OCI-LY1 (cell line): ENCODE measurements at regions not wholly inside any gene's neighbourhood (a gene's known extent, or its start where the extent isn't known, plus 50 kb on each side); places are given as distances from the start of the nearest gene placed in this dataset.
"Not testable (repeated sequence)": the region's sequence is repeated elsewhere in the genome, so short reads cannot be mapped to it uniquely, and the experiment has no call there.

ENCODE experiments used
- H2AFZ ChIP-seq: fragments of 200-600 bp; sonication (generic), shearing (Covaris generic); 2 replicates; pipeline ENCODE4 v1.6.0; 2014; ENCODE audit warnings: antibody characterized with exemption, mild to moderate bottlenecking, low read length
- H3F3A ChIP-seq: fragments of 200-600 bp; sonication (generic), shearing (Covaris generic); 2 replicates; pipeline ENCODE4 v1.6.0; 2014; ENCODE audit warnings: mild to moderate bottlenecking, antibody characterized with exemption, low read length, moderate library complexity; ENCODE audit not compliant: insufficient read depth
- H3K27ac ChIP-seq: fragments of 200-600 bp; sonication (generic); 2 replicates; pipeline ENCODE4 v1.5.1; 2014; ENCODE audit warnings: low read length, mixed run types, mild to moderate bottlenecking, low read depth; ENCODE audit not compliant: poor library complexity, severe bottlenecking
- H3K27me3 ChIP-seq: fragments of 200-600 bp; sonication (generic); 2 replicates; pipeline ENCODE4 v1.6.0; 2014; ENCODE audit warnings: antibody characterized with exemption, mild to moderate bottlenecking, low read length, moderate library complexity; ENCODE audit not compliant: insufficient read depth
- H3K36me3 ChIP-seq: fragments of 200-600 bp; sonication (generic); 2 replicates; pipeline ENCODE4 v1.6.1; 2014; ENCODE audit warnings: mild to moderate bottlenecking, antibody characterized with exemption, low read length, moderate library complexity, mixed read lengths; ENCODE audit not compliant: insufficient read depth
- H3K4me1 ChIP-seq: fragments of 200-600 bp; sonication (generic); 2 replicates; pipeline ENCODE4 v1.5.1; 2014; ENCODE audit warnings: mild to moderate bottlenecking, low read length, moderate library complexity; ENCODE audit not compliant: insufficient read depth, severe bottlenecking
- H3K4me2 ChIP-seq: fragments of 200-600 bp; sonication (generic), shearing (Covaris generic); 2 replicates; pipeline ENCODE4 v1.6.1; 2014; ENCODE audit warnings: low read length
- H3K4me3 ChIP-seq: fragments of 200-600 bp; sonication (generic); 2 replicates; pipeline ENCODE4 v1.5.1; 2014; ENCODE audit warnings: low read length, low read depth, mild to moderate bottlenecking, mixed read lengths; ENCODE audit not compliant: poor library complexity, severe bottlenecking
- H3K79me2 ChIP-seq: fragments of 200-600 bp; shearing (Covaris generic); 2 replicates; pipeline ENCODE4 v1.6.1; 2016; ENCODE audit warnings: mixed run types, low read length, mixed read lengths; ENCODE audit not compliant: insufficient read depth
- H3K9ac ChIP-seq: fragments of 200-600 bp; sonication (generic), shearing (Covaris generic); 2 replicates; pipeline ENCODE4 v1.6.1; 2014; ENCODE audit warnings: mild to moderate bottlenecking, low read length, mixed read lengths
- H3K9me2 ChIP-seq: fragments of 200-600 bp; sonication (generic), shearing (Covaris generic); 2 replicates; pipeline ENCODE4 v1.6.1; 2014; ENCODE audit warnings: low read depth, mild to moderate bottlenecking, low read length, mixed read lengths
- H3K9me3 ChIP-seq: fragments of 200-600 bp; shearing (Covaris generic); 2 replicates; pipeline ENCODE4 v1.6.1; 2014; ENCODE audit warnings: low read length, mixed read lengths
- H4K20me1 ChIP-seq: fragments of 200-600 bp; sonication (generic), shearing (Covaris generic); 2 replicates; pipeline ENCODE4 v1.6.0; 2016; ENCODE audit warnings: mild to moderate bottlenecking, low read length; ENCODE audit not compliant: insufficient read depth
- CTCF ChIP-seq: fragments of 200-600 bp; sonication (generic), shearing (Covaris generic); IDR thresholded peaks from 2 replicates; pipeline ENCODE4 v1.5.1; 2017; ENCODE audit warnings: mild to moderate bottlenecking, antibody characterized with exemption, low read length, moderate library complexity, mixed read lengths
- EZH2 ChIP-seq: fragments of 200-600 bp; sonication (generic), shearing (Covaris generic); IDR thresholded peaks from 2 replicates; pipeline ENCODE4 v1.8.0; 2017; ENCODE audit warnings: borderline replicate concordance, mixed run types, mild to moderate bottlenecking, antibody characterized with exemption, low read length, moderate library complexity, mixed read lengths

- no peak overlapping the region for H2AFZ ChIP-seq
- no peak overlapping the region for H3K4me3 ChIP-seq
- H3K27me3 ChIP-seq, result no peaks in the 10 kb centered on the region
- H4K20me1 ChIP-seq, result no peaks in the 10 kb centered on the region
- no peak overlapping the region for H3K27ac ChIP-seq
- H3K36me3 ChIP-seq, result no peaks in the 10 kb centered on the region
- H3K4me1 ChIP-seq, result no peaks in the 10 kb centered on the region
- TF ChIP-seq CTCF (no peak), EZH2 (no peak)
- no peaks in the 10 kb centered on the region for H3F3A ChIP-seq
- no peak overlapping the region for H3K4me2 ChIP-seq
- no peak overlapping the region for H3K9ac ChIP-seq
- no peaks in the 10 kb centered on the region for H3K9me2 ChIP-seq
- no peaks in the 10 kb centered on the region for H3K9me3 ChIP-seq
- H3K79me2 ChIP-seq, result no peaks in the 10 kb centered on the region
Measured at GRCh38 chr10:55168343-55168742, 367.3 kb upstream of the PCDH15 start.

- Histone ChIP-seq H3K27me3 (no peaks in the 10 kb centered on the region), H4K20me1 (no peaks in the 10 kb centered on the region), H3K79me2 (no peaks in the 10 kb centered on the region), H3K36me3 (no peaks in the 10 kb centered on the region), H3K9me3 (no peaks in the 10 kb centered on the region), H3K9me2 (no peaks in the 10 kb centered on the region), H3F3A (no peaks in the 10 kb centered on the region), H3K4me1 (no peaks in the 10 kb centered on the region), H2AFZ (no peak overlapping the region), H3K9ac (no peak overlapping the region), H3K4me2 (no peak overlapping the region), H3K27ac (no peak overlapping the region), H3K4me3 (no peak overlapping the region)
- TF ChIP-seq EZH2, result no peak
- no peak for TF ChIP-seq CTCF
Measured at GRCh38 chr10:55163388-55163979, 362.5 kb upstream of the PCDH15 start.

DNA sequence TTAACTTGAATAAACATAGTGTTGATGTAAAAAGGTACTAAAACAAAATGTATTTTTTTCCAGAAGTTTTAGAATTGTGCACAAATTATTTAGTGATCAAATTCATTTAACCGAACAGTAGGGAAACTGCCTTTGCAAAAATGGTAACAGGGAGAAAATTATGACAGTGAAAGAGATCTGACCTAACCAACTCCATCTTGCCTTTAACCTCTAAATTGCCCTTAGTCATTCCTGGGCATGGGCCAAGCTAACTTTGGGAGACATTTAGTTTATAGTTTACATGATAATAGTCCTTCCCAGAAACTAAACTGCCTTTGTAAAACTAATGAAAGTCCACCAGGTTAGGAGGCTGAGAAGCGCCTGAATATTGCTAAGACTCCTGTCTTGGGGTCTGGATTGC is 361.3 kb upstream of the PCDH15 start:
- not testable (repeated sequence) for H3K4me2 ChIP-seq, H3F3A ChIP-seq, H3K27ac ChIP-seq, H3K27me3 ChIP-seq, H3K4me1 ChIP-seq, H3K9me3 ChIP-seq, H2AFZ ChIP-seq, H3K4me3 ChIP-seq, H3K79me2 ChIP-seq, H3K9ac ChIP-seq, H3K9me2 ChIP-seq, H3K36me3 ChIP-seq, H4K20me1 ChIP-seq

GRCh38 chr10:55160655-55161283 is 359.7 kb upstream of the PCDH15 start:
- no peaks in the 10 kb centered on the region for H3F3A ChIP-seq
- no peak overlapping the region for H3K4me3 ChIP-seq
- no peaks in the 10 kb centered on the region for H3K27me3 ChIP-seq
- no peaks in the 10 kb centered on the region for H3K79me2 ChIP-seq
- H3K4me2 ChIP-seq, result no peak overlapping the region
- no peaks in the 10 kb centered on the region for H3K4me1 ChIP-seq
- H3K27ac ChIP-seq, result no peak overlapping the region
- TF ChIP-seq EZH2, result no peak
- no peak for TF ChIP-seq CTCF
- no peaks in the 10 kb centered on the region for H3K9me2 ChIP-seq
- no peak overlapping the region for H3K9ac ChIP-seq
- H2AFZ ChIP-seq, result no peak overlapping the region
- no peaks in the 10 kb centered on the region for H4K20me1 ChIP-seq
- no peaks in the 10 kb centered on the region for H3K36me3 ChIP-seq
- no peaks in the 10 kb centered on the region for H3K9me3 ChIP-seq
